ENCODE measurements at regions not wholly inside any gene's neighbourhood (a gene's known extent, or its start where the extent isn't known, plus 50 kb on each side); places are given as distances from the start of the nearest gene placed in this dataset.

- Histone ChIP-seq H3K4me3 (ENCODE audit: extremely low read depth in 1 of 4, insufficient read depth in 2 of 4, low read depth in 3 of 4, low read length in 4 of 4) (no peak overlapping the region), H2BK20ac (ENCODE audit: low read length) (no peak overlapping the region), H3K9ac (replicated peaks in 1 of 4; ENCODE audit: extremely low read depth in 1 of 4, low read depth in 3 of 4, low read length in 3 of 4) (no peak overlapping the region), H3K23me2 (ENCODE audit: low read depth, low read length) (no peaks in the 10 kb centered on the region), H2BK12ac (ENCODE audit: low read depth, low read length) (no peak overlapping the region), H3K9me3 (ENCODE audit: insufficient read depth in 2 of 2, low read depth in 1 of 2, low read length in 1 of 2) (no peaks in the 10 kb centered on the region), H2BK15ac (ENCODE audit: low read length) (no peak overlapping the region), H3K36me3 (ENCODE audit: control insufficient read depth in 2 of 4, insufficient read depth in 4 of 4, low read length in 3 of 4) (no peaks in the 10 kb centered on the region), H3K79me1 (ENCODE audit: low read depth, low read length) (no peaks in the 10 kb centered on the region), H3K4me1 (replicated peaks in 1 of 4; ENCODE audit: control insufficient read depth in 3 of 4, insufficient read depth in 4 of 4, low read length in 3 of 4) (peaks cover 0 to 10% (median 2%) of the 10 kb centered on the region in 4 experiments; a peak in 2 of 7 replicates), H2BK5ac (ENCODE audit: low read depth, low read length) (no peak overlapping the region), H4K8ac (ENCODE audit: extremely low read depth, insufficient read depth, low read length) (no peak overlapping the region), H4K5ac (ENCODE audit: insufficient read length, low read depth, low read length) (no peak overlapping the region), H3K4me2 (ENCODE audit: insufficient read depth in 1 of 2, low read depth in 2 of 2, low read length in 2 of 2) (no peak overlapping the region), H2BK120ac (replicated peaks; ENCODE audit: low read depth, low read length) (no peak overlapping the region), H4K91ac (replicated peaks; ENCODE audit: insufficient read length, low read length) (no peak overlapping the region), H3K18ac (ENCODE audit: extremely low read depth, low read length) (no peak overlapping the region), H3K14ac (ENCODE audit: insufficient read length) (no peak overlapping the region), H2AK5ac (ENCODE audit: low read depth, low read length) (no peak overlapping the region), H2AFZ (ENCODE audit: low read length) (no peak overlapping the region), H3K79me2 (ENCODE audit: control insufficient read depth in 1 of 2, insufficient read depth in 2 of 2, low read length in 2 of 2) (no peaks in the 10 kb centered on the region), H4K20me1 (replicated peaks in 1 of 2; ENCODE audit: control insufficient read depth in 1 of 2, insufficient read depth in 2 of 2, low read length in 2 of 2) (no peaks in the 10 kb centered on the region), H3K27ac (ENCODE audit: low read depth, low read length) (no peak overlapping the region), H3K56ac (replicated peaks; ENCODE audit: insufficient read length, low read depth, low read length) (no peak overlapping the region), H3K4ac (replicated peaks; ENCODE audit: insufficient read length, low read depth, low read length) (no peak overlapping the region), H3K27me3 (replicated peaks in 1 of 4; ENCODE audit: control insufficient read depth in 3 of 4, extremely low read depth in 1 of 4, insufficient read depth in 3 of 4, low read length in 3 of 4) (no peaks in the 10 kb centered on the region), H3K23ac (ENCODE audit: insufficient read length) (no peak overlapping the region)
- CTCF ChIA-PET (ENCODE audit: partially characterized antibody), result interaction anchor here (1.0 to 3.1 kb wide), 4 partner anchors 8 to 402 kb away, joined by 3 to 16 read pairs (median 5); no protein-coding TSS in a partner anchor
- no peak for DNase-seq (ENCODE audit: low read depth in 1 of 2, low spot score in 2 of 2)
- FAIRE-seq, result no peak
- POLR2A ChIA-PET (ENCODE audit: partially characterized antibody), result no interaction called here
- WGBS, 2 experiments (ENCODE audit: extremely low coverage in 1 of 2, insufficient coverage in 1 of 2, insufficient read length in 1 of 2, insufficient replicate concordance in 2 of 2, low coverage in 1 of 2, low lambda C conversion rate in 2 of 2, missing lambda C conversion rate in 1 of 2), result 56% methylated on average over 1 of the region's 1 CpG; no CpG with 5 or more reads in 1 of the 2 experiments
- TF ChIP-seq KDM4A (IDR thresholded peaks at IDR 0.05; ENCODE audit: low read depth, low read length, severe bottlenecking), result no peak
- no peak for TF ChIP-seq RNF2 (IDR thresholded peaks at IDR 0.05; ENCODE audit: borderline replicate concordance, low read depth, low read length, missing control alignments, poor library complexity, severe bottlenecking)
- no peak for TF ChIP-seq CEBPB (IDR thresholded peaks at IDR 0.05; ENCODE audit: low read depth, low read length)
- no peak for TF ChIP-seq HDAC6 (IDR thresholded peaks at IDR 0.05; ENCODE audit: low read depth, low read length)
- TF ChIP-seq SIN3A (conservative IDR thresholded peaks at IDR 0.05 in 1 of 2, IDR thresholded peaks at IDR 0.05 in 1 of 2; ENCODE audit: low read depth in 1 of 2, low read length in 2 of 2), result no peak
- no peak for TF ChIP-seq RBBP5 (IDR thresholded peaks at IDR 0.05; ENCODE audit: borderline replicate concordance, low read depth, low read length)
- no peak for TF ChIP-seq RXRA (IDR thresholded peaks at IDR 0.05; ENCODE audit: insufficient read depth, low read depth, low read length)
- no peak for TF ChIP-seq TEAD4 (IDR thresholded peaks at IDR 0.05; ENCODE audit: low read depth, low read length)
- no peak for TF ChIP-seq EP300 (IDR thresholded peaks at IDR 0.05; ENCODE audit: borderline replicate concordance in 1 of 2, low read depth in 2 of 2, low read length in 2 of 2)
- no peak for TF ChIP-seq GABPA (IDR thresholded peaks at IDR 0.05; ENCODE audit: borderline replicate concordance, insufficient read depth, low read length)
- no peak for TF ChIP-seq CBX5 (IDR thresholded peaks at IDR 0.05; ENCODE audit: low read depth, low read length)
- no peak for TF ChIP-seq ASH2L (IDR thresholded peaks at IDR 0.05; ENCODE audit: low read length)
- TF ChIP-seq EGR1 (IDR thresholded peaks at IDR 0.05; ENCODE audit: borderline replicate concordance, low read depth, low read length), result no peak
- TF ChIP-seq CBX8 (IDR thresholded peaks at IDR 0.05; ENCODE audit: borderline replicate concordance, low read depth, low read length), result no peak
- no peak for TF ChIP-seq SIX5 (IDR thresholded peaks at IDR 0.05; ENCODE audit: low read depth, low read length)
Measured at GRCh38 chr6:93045156-93045555, 374.2 kb downstream of the EPHA7 start.

Data from H1 (cell line).